GM13977 (cell line): ENCODE measurements at regions not wholly inside any gene's neighbourhood (a gene's known extent, or its start where the extent isn't known, plus 50 kb on each side); places are given as distances from the start of the nearest gene placed in this dataset.
"Not testable (repeated sequence)": the region's sequence is repeated elsewhere in the genome, so short reads cannot be mapped to it uniquely, and the experiment has no call there.

ENCODE experiments used
- DNase-seq: peaks from one replicate; pipeline ENCODE4 v3.0.0; 2012; ENCODE audit warnings: low spot score
- CTCF ChIP-seq: IDR thresholded peaks from 2 replicates; pipeline ENCODE4 v1.5.1; 2012; ENCODE audit warnings: mild to moderate bottlenecking, control low read depth; ENCODE audit not compliant: insufficient read depth; ENCODE audit errors: extremely low read depth, missing control alignments
- in situ Hi-C: fragments of 300-500 bp; cut with MboI; formaldehyde crosslinking; loops from one replicate; pipeline ENCODE4 v1.12.0; 2022; ENCODE audit warnings: low sequenced_read_pairs, low pct_unique_long_range_greater_than_20kb, mixed read lengths, inconsistent platforms; ENCODE audit not compliant: unreplicated experiment

- in situ Hi-C loops = no loop called here
- TF ChIP-seq CTCF = no peak
- DNase-seq = no peak
Observed at GRCh38 chr3:181497358-181497757, 214.4 kb upstream of the SOX2 start.

- in situ Hi-C loops = no loop called here
- no peak for DNase-seq
- no peak for TF ChIP-seq CTCF
Observed at GRCh38 chr3:181493423-181493822, 218.3 kb upstream of the SOX2 start.

GRCh38 chr3:181488536-181488935 lies 223.2 kb upstream of the SOX2 start:
- no peak for TF ChIP-seq CTCF
- DNase-seq = no peak
- in situ Hi-C loops = no loop called here

GRCh38 chr3:181487236-181487978 lies 224.3 kb upstream of the SOX2 start:
- in situ Hi-C loops = no loop called here

GRCh38 chr3:181486141-181486885 lies 225.4 kb upstream of the SOX2 start:
- in situ Hi-C loops = no loop called here
- TF ChIP-seq CTCF = no peak
- no peak for DNase-seq

More at GRCh38 chr3:181487236-181487978, 224.3 kb upstream of the SOX2 start:
- TF ChIP-seq CTCF = no peak
- DNase-seq = no peak

GRCh38 chr3:181484026-181484425 lies 227.7 kb upstream of the SOX2 start:
- in situ Hi-C loops = no loop called here
- no peak for TF ChIP-seq CTCF
- no peak for DNase-seq

GRCh38 chr3:181475146-181475545 lies 236.6 kb upstream of the SOX2 start:
- in situ Hi-C loops, DNase-seq: not testable (repeated sequence)
